H1 (cell line): ENCODE measurements at regions not wholly inside any gene's neighbourhood (a gene's known extent, or its start where the extent isn't known, plus 50 kb on each side); places are given as distances from the start of the nearest gene placed in this dataset.

Experiments used
- CTCF ChIA-PET: fragments of 300-600 bp; sonication (Branson Sonifier 250); formaldehyde crosslinking; loops from one replicate; lab custom pipeline; 2021; ENCODE audit not compliant: partially characterized antibody; lab: Charles Lee
- POLR2A ChIA-PET: fragments of 300-600 bp; sonication (Branson Sonifier 250); formaldehyde crosslinking; loops from one replicate; lab custom pipeline; 2021; ENCODE audit warnings: inconsistent platforms; ENCODE audit not compliant: partially characterized antibody; lab: Charles Lee
- DNase-seq, 2 experiments: peaks; one replicate each; pipeline versions ENCODE4 v3.0.0 to v3.0.0-alpha.2; 2010 to 2022; ENCODE audit warnings: low spot score in 2 of 2, low read depth in 1 of 2, mixed read lengths in 1 of 2
- FAIRE-seq: peaks from 2 replicates; lab custom pipeline; 2011; peaks lifted over from hg19 to GRCh38; lab: Jason Lieb, UNC
- H2AFZ ChIP-seq: 2 replicates; pipeline ENCODE4 v1.8.1; 2012; ENCODE audit warnings: low read length, inconsistent platforms
- H2AK5ac ChIP-seq: 2 replicates; pipeline ENCODE4 v1.6.1; 2013; ENCODE audit warnings: low read depth, low read length
- H2BK120ac ChIP-seq: replicated peaks from 2 replicates; pipeline ENCODE3; 2013; ENCODE audit warnings: low read depth, low read length, inconsistent platforms
- H2BK12ac ChIP-seq: 2 replicates; pipeline ENCODE4 v1.6.1; 2013; ENCODE audit warnings: low read depth, low read length
- H2BK15ac ChIP-seq: 2 replicates; pipeline ENCODE4 v1.6.1; 2013; ENCODE audit warnings: low read length
- H2BK20ac ChIP-seq: 2 replicates; pipeline ENCODE4 v1.6.1; 2013; ENCODE audit warnings: low read length
- H2BK5ac ChIP-seq: 2 replicates; pipeline ENCODE4 v1.6.1; 2013; ENCODE audit warnings: low read depth, low read length
- H3K14ac ChIP-seq: 2 replicates; pipeline ENCODE4 v1.6.1; 2013; ENCODE audit warnings: inconsistent platforms; ENCODE audit not compliant: insufficient read length
- H3K18ac ChIP-seq: 2 replicates; pipeline ENCODE4 v1.6.1; 2013; ENCODE audit warnings: low read length; ENCODE audit errors: extremely low read depth
- H3K23ac ChIP-seq: 2 replicates; pipeline ENCODE4 v1.6.1; 2013; ENCODE audit warnings: inconsistent platforms; ENCODE audit not compliant: insufficient read length
- H3K23me2 ChIP-seq: 2 replicates; pipeline ENCODE4 v1.6.1; 2013; ENCODE audit warnings: low read depth, low read length
- H3K27ac ChIP-seq: 2 replicates; pipeline ENCODE4 v1.6.1; 2011; ENCODE audit warnings: low read depth, low read length, inconsistent platforms
- H3K27me3 ChIP-seq, 4 experiments: replicated peaks in 1 of 4; 1 replicate in 1 of 4; 2 replicates in 3 of 4; pipeline versions ENCODE4 v1.6.1 to v1.8.1; 2011 to 2013; ENCODE audit warnings: low read length in 3 of 4, mild to moderate bottlenecking in 3 of 4, inconsistent platforms in 2 of 4, mixed read lengths in 2 of 4, moderate library complexity in 1 of 4; ENCODE audit not compliant: control insufficient read depth in 3 of 4, insufficient read depth in 3 of 4; ENCODE audit errors: extremely low read depth in 1 of 4
- H3K36me3 ChIP-seq, 4 experiments: 2 replicates each; pipeline versions ENCODE4 v1.6.1 to v1.8.1; 2011 to 2013; ENCODE audit warnings: mild to moderate bottlenecking in 4 of 4, low read length in 3 of 4, moderate library complexity in 2 of 4, control low read depth in 1 of 4, inconsistent platforms in 1 of 4; ENCODE audit not compliant: insufficient read depth in 4 of 4, control insufficient read depth in 2 of 4
- H3K4ac ChIP-seq: replicated peaks from 2 replicates; pipeline ENCODE3; 2013; ENCODE audit warnings: low read length, low read depth, mixed read lengths, inconsistent platforms; ENCODE audit not compliant: insufficient read length
- H3K4me1 ChIP-seq, 4 experiments: replicated peaks in 1 of 4; 1 replicate in 1 of 4; 2 replicates in 3 of 4; pipeline versions ENCODE4 v1.6.1 to v1.8.1; 2011 to 2013; ENCODE audit warnings: low read length in 3 of 4, inconsistent platforms in 2 of 4, mixed read lengths in 1 of 4; ENCODE audit not compliant: insufficient read depth in 4 of 4, control insufficient read depth in 3 of 4
- H3K4me2 ChIP-seq, 2 experiments: 2 replicates each; pipeline versions ENCODE4 v1.6.1 to v1.8.1; 2011 to 2013; ENCODE audit warnings: low read depth in 2 of 2, low read length in 2 of 2, control low read depth in 1 of 2, inconsistent platforms in 1 of 2, mild to moderate bottlenecking in 1 of 2; ENCODE audit not compliant: insufficient read depth in 1 of 2
- H3K4me3 ChIP-seq, 4 experiments: fragments of 200-600, 300-600 bp in 1 of 4; sonication (generic), shearing (Covaris generic), sonication (Bioruptor Twin) in 1 of 4; 2 replicates each; pipeline versions ENCODE4 v1.5.1 to v1.8.1; 2011 to 2016; ENCODE audit warnings: low read length in 4 of 4, low read depth in 3 of 4, control low read depth in 2 of 4, inconsistent platforms in 2 of 4, mild to moderate bottlenecking in 2 of 4, mixed read lengths in 1 of 4, moderate library complexity in 1 of 4; ENCODE audit not compliant: insufficient read depth in 2 of 4; ENCODE audit errors: extremely low read depth in 1 of 4
- H3K56ac ChIP-seq: replicated peaks from 2 replicates; pipeline ENCODE3; 2013; ENCODE audit warnings: low read depth, mild to moderate bottlenecking, mixed read lengths, low read length, inconsistent platforms; ENCODE audit not compliant: insufficient read length
- H3K79me1 ChIP-seq: 2 replicates; pipeline ENCODE4 v1.6.1; 2013; ENCODE audit warnings: low read depth, low read length, control low read depth
- H3K79me2 ChIP-seq, 2 experiments: 2 replicates each; pipeline versions ENCODE4 v1.6.1 to v1.8.1; 2012 to 2013; ENCODE audit warnings: low read length in 2 of 2, mild to moderate bottlenecking in 2 of 2, inconsistent platforms in 1 of 2; ENCODE audit not compliant: insufficient read depth in 2 of 2, control insufficient read depth in 1 of 2
- H3K9ac ChIP-seq, 4 experiments: replicated peaks in 1 of 4; 1 replicate in 1 of 4; 2 replicates in 3 of 4; pipeline versions ENCODE4 v1.6.1 to v1.8.1; 2011 to 2013; ENCODE audit warnings: low read depth in 3 of 4, low read length in 3 of 4, control low read depth in 2 of 4, mild to moderate bottlenecking in 2 of 4, moderate library complexity in 2 of 4, inconsistent platforms in 1 of 4; ENCODE audit errors: extremely low read depth in 1 of 4
- H3K9me3 ChIP-seq, 2 experiments: 2 replicates each; pipeline versions ENCODE4 v1.6.1 to v1.8.1; 2012 to 2013; ENCODE audit warnings: mild to moderate bottlenecking in 2 of 2, moderate library complexity in 2 of 2, control low read depth in 1 of 2, inconsistent platforms in 1 of 2, low read depth in 1 of 2, low read length in 1 of 2, mixed read lengths in 1 of 2; ENCODE audit not compliant: insufficient read depth in 2 of 2
- H4K20me1 ChIP-seq, 2 experiments: replicated peaks in 1 of 2; 2 replicates each; pipeline versions ENCODE3 to v1.8.1; 2011 to 2013; ENCODE audit warnings: inconsistent platforms in 2 of 2, low read length in 2 of 2, mild to moderate bottlenecking in 1 of 2; ENCODE audit not compliant: insufficient read depth in 2 of 2, control insufficient read depth in 1 of 2
- H4K5ac ChIP-seq: 2 replicates; pipeline ENCODE4 v1.6.1; 2013; ENCODE audit warnings: low read length, low read depth, mixed read lengths, inconsistent platforms; ENCODE audit not compliant: insufficient read length
- H4K8ac ChIP-seq: 2 replicates; pipeline ENCODE4 v1.8.0; 2013; ENCODE audit warnings: mild to moderate bottlenecking, moderate library complexity, low read length, inconsistent platforms; ENCODE audit not compliant: insufficient read depth; ENCODE audit errors: extremely low read depth
- H4K91ac ChIP-seq: replicated peaks from 2 replicates; pipeline ENCODE3; 2013; ENCODE audit warnings: low read length, mixed read lengths, inconsistent platforms; ENCODE audit not compliant: insufficient read length
- BCL11A ChIP-seq, 2 experiments: IDR thresholded peaks; one replicate each; pipeline ENCODE4 v1.6.1; 2011; ENCODE audit warnings: low read depth in 2 of 2, low read length in 2 of 2, mild to moderate bottlenecking in 2 of 2
- JUND ChIP-seq: IDR thresholded peaks from 2 replicates; pipeline ENCODE4 v1.6.1; 2011; ENCODE audit warnings: mild to moderate bottlenecking, improper control_type of control experiment, low read length
- MAFK ChIP-seq: IDR thresholded peaks from 2 replicates; pipeline ENCODE4 v1.6.1; 2012; ENCODE audit warnings: low read depth, mild to moderate bottlenecking, improper control_type of control experiment, low read length
- POLR2AphosphoS5 ChIP-seq: IDR thresholded peaks from 2 replicates; pipeline ENCODE4 v1.6.1; 2011; ENCODE audit warnings: low read depth, low read length
- RBBP5 ChIP-seq: IDR thresholded peaks from 2 replicates; pipeline ENCODE4 v1.7.1; 2012; ENCODE audit warnings: low read depth, mild to moderate bottlenecking, inconsistent platforms, low read length, moderate library complexity, borderline replicate concordance
- SRF ChIP-seq: IDR thresholded peaks from 2 replicates; pipeline ENCODE4 v1.6.1; 2011; ENCODE audit warnings: mild to moderate bottlenecking, low read depth, low read length, moderate library complexity
- TAF1 ChIP-seq: IDR thresholded peaks from 2 replicates; pipeline ENCODE4 v1.6.1; 2011; ENCODE audit warnings: mild to moderate bottlenecking, low read depth, low read length
- TCF12 ChIP-seq: IDR thresholded peaks from 2 replicates; pipeline ENCODE4 v1.6.1; 2011; ENCODE audit warnings: low read depth, mild to moderate bottlenecking, low read length
- WGBS, 2 experiments: shearing (Covaris generic) in 1 of 2; methylation state at CpG; one replicate each; pipeline versions ENCODE4 v1.1.6 to v1.1.7; 2013 to 2015; ENCODE audit warnings: low lambda C conversion rate in 2 of 2, mixed read lengths in 2 of 2, inconsistent platforms in 1 of 2, low coverage in 1 of 2, missing lambda C conversion rate in 1 of 2; ENCODE audit not compliant: insufficient replicate concordance in 2 of 2, insufficient coverage in 1 of 2, insufficient read length in 1 of 2; ENCODE audit errors: extremely low coverage in 1 of 2, missing lambda C conversion rate in 1 of 2; 5-methylcytosine and 5-hydroxymethylcytosine counted together
- TF ChIP-seq, protein P1 (sequence below), 3 experiments: IDR thresholded peaks; 1 replicate in 2 of 3; 2 replicates in 1 of 3; pipeline versions ENCODE4 v1.5.1 to v1.6.1; 2011; ENCODE audit warnings: low read length in 3 of 3, mild to moderate bottlenecking in 3 of 3, inconsistent platforms in 2 of 3, low read depth in 1 of 3, moderate library complexity in 1 of 3; ENCODE audit not compliant: insufficient read depth in 1 of 3; ENCODE audit errors: control extremely low read depth in 1 of 3

DNA sequence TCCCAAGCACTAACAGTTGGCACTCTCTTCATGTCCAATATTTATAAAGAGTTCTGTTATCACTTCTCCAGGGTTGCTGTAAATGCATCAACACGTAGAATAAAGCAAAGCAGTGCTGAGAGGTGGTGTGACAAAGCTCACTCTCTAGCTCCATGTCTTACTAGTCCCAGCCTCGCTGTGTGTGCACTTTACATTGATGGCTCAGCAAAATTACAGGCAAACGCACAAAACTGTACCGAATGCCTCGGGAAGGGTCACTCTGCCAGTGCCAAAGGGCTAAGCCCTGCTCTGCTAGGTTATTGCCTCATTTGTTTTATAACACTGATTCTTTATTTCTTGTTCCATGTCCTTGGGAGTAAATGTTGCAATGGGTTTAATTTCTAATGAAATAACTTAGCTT lies 1005.9 kb upstream of the WWC1 start:
- Histone ChIP-seq H3K27ac (no peak overlapping the region), H3K4ac (no peak overlapping the region), H3K79me2 (no peaks in the 10 kb centered on the region), H3K9me3 (no peaks in the 10 kb centered on the region), H4K20me1 (no peaks in the 10 kb centered on the region), H3K4me2 (no peak overlapping the region), H3K79me1 (no peaks in the 10 kb centered on the region), H4K5ac (no peak overlapping the region), H2BK15ac (no peak overlapping the region), H2AK5ac (no peak overlapping the region), H2BK5ac (no peak overlapping the region), H3K9ac (no peak overlapping the region), H4K8ac (no peak overlapping the region), H2BK12ac (no peak overlapping the region), H3K36me3 (no peaks in the 10 kb centered on the region), H3K18ac (no peak overlapping the region), H3K4me1 (peaks cover 0 to 4% (median 2%) of the 10 kb centered on the region in 4 experiments; a peak in 1 of 7 replicates), H2BK20ac (no peak overlapping the region), H3K23ac (no peak overlapping the region), H3K56ac (no peak overlapping the region), H3K23me2 (no peaks in the 10 kb centered on the region), H4K91ac (no peak overlapping the region), H2AFZ (0 out of 2 replicates have a peak overlapping the region, but pooled peaks have one; percentile 11), H2BK120ac (no peak overlapping the region), H3K27me3 (no peaks in the 10 kb centered on the region), H3K4me3 (no peak overlapping the region), H3K14ac (no peak overlapping the region)
- DNase-seq: no peak
- 95% methylated on average over 5 of the region's 5 CpGs; no CpG with 5 or more reads in 1 of the 2 experiments for WGBS, 2 experiments
- CTCF ChIA-PET: no interaction called here
- no peak for FAIRE-seq
- POLR2A ChIA-PET: interaction anchor here (1.2 kb wide), 1 partner anchor 15 kb away, joined by 5 read pairs; no protein-coding TSS in a partner anchor
- TF ChIP-seq TAF1: no peak
- no peak for TF ChIP-seq POLR2AphosphoS5
- TF ChIP-seq RBBP5: no peak
- TF ChIP-seq TCF12: no peak
- no peak for TF ChIP-seq SRF
- no peak for TF ChIP-seq BCL11A (IDR thresholded peaks at IDR 0.05; ENCODE audit: low read depth in 2 of 2, low read length in 2 of 2)
- no peak for TF ChIP-seq MAFK
- TF ChIP-seq JUND: no peak
- TF ChIP-seq, protein P1, sequence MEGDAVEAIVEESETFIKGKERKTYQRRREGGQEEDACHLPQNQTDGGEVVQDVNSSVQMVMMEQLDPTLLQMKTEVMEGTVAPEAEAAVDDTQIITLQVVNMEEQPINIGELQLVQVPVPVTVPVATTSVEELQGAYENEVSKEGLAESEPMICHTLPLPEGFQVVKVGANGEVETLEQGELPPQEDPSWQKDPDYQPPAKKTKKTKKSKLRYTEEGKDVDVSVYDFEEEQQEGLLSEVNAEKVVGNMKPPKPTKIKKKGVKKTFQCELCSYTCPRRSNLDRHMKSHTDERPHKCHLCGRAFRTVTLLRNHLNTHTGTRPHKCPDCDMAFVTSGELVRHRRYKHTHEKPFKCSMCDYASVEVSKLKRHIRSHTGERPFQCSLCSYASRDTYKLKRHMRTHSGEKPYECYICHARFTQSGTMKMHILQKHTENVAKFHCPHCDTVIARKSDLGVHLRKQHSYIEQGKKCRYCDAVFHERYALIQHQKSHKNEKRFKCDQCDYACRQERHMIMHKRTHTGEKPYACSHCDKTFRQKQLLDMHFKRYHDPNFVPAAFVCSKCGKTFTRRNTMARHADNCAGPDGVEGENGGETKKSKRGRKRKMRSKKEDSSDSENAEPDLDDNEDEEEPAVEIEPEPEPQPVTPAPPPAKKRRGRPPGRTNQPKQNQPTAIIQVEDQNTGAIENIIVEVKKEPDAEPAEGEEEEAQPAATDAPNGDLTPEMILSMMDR (IDR thresholded peaks at IDR 0.05; ENCODE audit: control extremely low read depth in 1 of 3, insufficient read depth in 1 of 3, low read depth in 1 of 3, low read length in 3 of 3): no peak
